H1 (cell line): ENCODE measurements at regions not wholly inside any gene's neighbourhood (a gene's known extent, or its start where the extent isn't known, plus 50 kb on each side); places are given as distances from the start of the nearest gene placed in this dataset.

Source experiments
- CTCF ChIA-PET: fragments of 300-600 bp; sonication (Branson Sonifier 250); formaldehyde crosslinking; loops from one replicate; lab custom pipeline; 2021; ENCODE audit not compliant: partially characterized antibody; lab: Charles Lee
- POLR2A ChIA-PET: fragments of 300-600 bp; sonication (Branson Sonifier 250); formaldehyde crosslinking; loops from one replicate; lab custom pipeline; 2021; ENCODE audit warnings: inconsistent platforms; ENCODE audit not compliant: partially characterized antibody; lab: Charles Lee
- DNase-seq, 2 experiments: peaks; one replicate each; pipeline versions ENCODE4 v3.0.0 to v3.0.0-alpha.2; 2010 to 2022; ENCODE audit warnings: low spot score in 2 of 2, low read depth in 1 of 2, mixed read lengths in 1 of 2
- FAIRE-seq: peaks from 2 replicates; lab custom pipeline; 2011; peaks lifted over from hg19 to GRCh38; lab: Jason Lieb, UNC
- H2AFZ ChIP-seq: 2 replicates; pipeline ENCODE4 v1.8.1; 2012; ENCODE audit warnings: low read length, inconsistent platforms
- H2AK5ac ChIP-seq: 2 replicates; pipeline ENCODE4 v1.6.1; 2013; ENCODE audit warnings: low read depth, low read length
- H2BK120ac ChIP-seq: replicated peaks from 2 replicates; pipeline ENCODE3; 2013; ENCODE audit warnings: low read depth, low read length, inconsistent platforms
- H2BK12ac ChIP-seq: 2 replicates; pipeline ENCODE4 v1.6.1; 2013; ENCODE audit warnings: low read depth, low read length
- H2BK15ac ChIP-seq: 2 replicates; pipeline ENCODE4 v1.6.1; 2013; ENCODE audit warnings: low read length
- H2BK20ac ChIP-seq: 2 replicates; pipeline ENCODE4 v1.6.1; 2013; ENCODE audit warnings: low read length
- H2BK5ac ChIP-seq: 2 replicates; pipeline ENCODE4 v1.6.1; 2013; ENCODE audit warnings: low read depth, low read length
- H3K14ac ChIP-seq: 2 replicates; pipeline ENCODE4 v1.6.1; 2013; ENCODE audit warnings: inconsistent platforms; ENCODE audit not compliant: insufficient read length
- H3K18ac ChIP-seq: 2 replicates; pipeline ENCODE4 v1.6.1; 2013; ENCODE audit warnings: low read length; ENCODE audit errors: extremely low read depth
- H3K23ac ChIP-seq: 2 replicates; pipeline ENCODE4 v1.6.1; 2013; ENCODE audit warnings: inconsistent platforms; ENCODE audit not compliant: insufficient read length
- H3K23me2 ChIP-seq: 2 replicates; pipeline ENCODE4 v1.6.1; 2013; ENCODE audit warnings: low read depth, low read length
- H3K27ac ChIP-seq: 2 replicates; pipeline ENCODE4 v1.6.1; 2011; ENCODE audit warnings: low read depth, low read length, inconsistent platforms
- H3K27me3 ChIP-seq, 4 experiments: replicated peaks in 1 of 4; 1 replicate in 1 of 4; 2 replicates in 3 of 4; pipeline versions ENCODE4 v1.6.1 to v1.8.1; 2011 to 2013; ENCODE audit warnings: low read length in 3 of 4, mild to moderate bottlenecking in 3 of 4, inconsistent platforms in 2 of 4, mixed read lengths in 2 of 4, moderate library complexity in 1 of 4; ENCODE audit not compliant: control insufficient read depth in 3 of 4, insufficient read depth in 3 of 4; ENCODE audit errors: extremely low read depth in 1 of 4
- H3K36me3 ChIP-seq, 4 experiments: 2 replicates each; pipeline versions ENCODE4 v1.6.1 to v1.8.1; 2011 to 2013; ENCODE audit warnings: mild to moderate bottlenecking in 4 of 4, low read length in 3 of 4, moderate library complexity in 2 of 4, control low read depth in 1 of 4, inconsistent platforms in 1 of 4; ENCODE audit not compliant: insufficient read depth in 4 of 4, control insufficient read depth in 2 of 4
- H3K4ac ChIP-seq: replicated peaks from 2 replicates; pipeline ENCODE3; 2013; ENCODE audit warnings: low read length, low read depth, mixed read lengths, inconsistent platforms; ENCODE audit not compliant: insufficient read length
- H3K4me1 ChIP-seq, 4 experiments: replicated peaks in 1 of 4; 1 replicate in 1 of 4; 2 replicates in 3 of 4; pipeline versions ENCODE4 v1.6.1 to v1.8.1; 2011 to 2013; ENCODE audit warnings: low read length in 3 of 4, inconsistent platforms in 2 of 4, mixed read lengths in 1 of 4; ENCODE audit not compliant: insufficient read depth in 4 of 4, control insufficient read depth in 3 of 4
- H3K4me2 ChIP-seq, 2 experiments: 2 replicates each; pipeline versions ENCODE4 v1.6.1 to v1.8.1; 2011 to 2013; ENCODE audit warnings: low read depth in 2 of 2, low read length in 2 of 2, control low read depth in 1 of 2, inconsistent platforms in 1 of 2, mild to moderate bottlenecking in 1 of 2; ENCODE audit not compliant: insufficient read depth in 1 of 2
- H3K4me3 ChIP-seq, 4 experiments: fragments of 200-600, 300-600 bp in 1 of 4; sonication (generic), shearing (Covaris generic), sonication (Bioruptor Twin) in 1 of 4; 2 replicates each; pipeline versions ENCODE4 v1.5.1 to v1.8.1; 2011 to 2016; ENCODE audit warnings: low read length in 4 of 4, low read depth in 3 of 4, control low read depth in 2 of 4, inconsistent platforms in 2 of 4, mild to moderate bottlenecking in 2 of 4, mixed read lengths in 1 of 4, moderate library complexity in 1 of 4; ENCODE audit not compliant: insufficient read depth in 2 of 4; ENCODE audit errors: extremely low read depth in 1 of 4
- H3K56ac ChIP-seq: replicated peaks from 2 replicates; pipeline ENCODE3; 2013; ENCODE audit warnings: low read depth, mild to moderate bottlenecking, mixed read lengths, low read length, inconsistent platforms; ENCODE audit not compliant: insufficient read length
- H3K79me1 ChIP-seq: 2 replicates; pipeline ENCODE4 v1.6.1; 2013; ENCODE audit warnings: low read depth, low read length, control low read depth
- H3K79me2 ChIP-seq, 2 experiments: 2 replicates each; pipeline versions ENCODE4 v1.6.1 to v1.8.1; 2012 to 2013; ENCODE audit warnings: low read length in 2 of 2, mild to moderate bottlenecking in 2 of 2, inconsistent platforms in 1 of 2; ENCODE audit not compliant: insufficient read depth in 2 of 2, control insufficient read depth in 1 of 2
- H3K9ac ChIP-seq, 4 experiments: replicated peaks in 1 of 4; 1 replicate in 1 of 4; 2 replicates in 3 of 4; pipeline versions ENCODE4 v1.6.1 to v1.8.1; 2011 to 2013; ENCODE audit warnings: low read depth in 3 of 4, low read length in 3 of 4, control low read depth in 2 of 4, mild to moderate bottlenecking in 2 of 4, moderate library complexity in 2 of 4, inconsistent platforms in 1 of 4; ENCODE audit errors: extremely low read depth in 1 of 4
- H3K9me3 ChIP-seq, 2 experiments: 2 replicates each; pipeline versions ENCODE4 v1.6.1 to v1.8.1; 2012 to 2013; ENCODE audit warnings: mild to moderate bottlenecking in 2 of 2, moderate library complexity in 2 of 2, control low read depth in 1 of 2, inconsistent platforms in 1 of 2, low read depth in 1 of 2, low read length in 1 of 2, mixed read lengths in 1 of 2; ENCODE audit not compliant: insufficient read depth in 2 of 2
- H4K20me1 ChIP-seq, 2 experiments: replicated peaks in 1 of 2; 2 replicates each; pipeline versions ENCODE3 to v1.8.1; 2011 to 2013; ENCODE audit warnings: inconsistent platforms in 2 of 2, low read length in 2 of 2, mild to moderate bottlenecking in 1 of 2; ENCODE audit not compliant: insufficient read depth in 2 of 2, control insufficient read depth in 1 of 2
- H4K5ac ChIP-seq: 2 replicates; pipeline ENCODE4 v1.6.1; 2013; ENCODE audit warnings: low read length, low read depth, mixed read lengths, inconsistent platforms; ENCODE audit not compliant: insufficient read length
- H4K8ac ChIP-seq: 2 replicates; pipeline ENCODE4 v1.8.0; 2013; ENCODE audit warnings: mild to moderate bottlenecking, moderate library complexity, low read length, inconsistent platforms; ENCODE audit not compliant: insufficient read depth; ENCODE audit errors: extremely low read depth
- H4K91ac ChIP-seq: replicated peaks from 2 replicates; pipeline ENCODE3; 2013; ENCODE audit warnings: low read length, mixed read lengths, inconsistent platforms; ENCODE audit not compliant: insufficient read length
- BRCA1 ChIP-seq: IDR thresholded peaks from 2 replicates; pipeline ENCODE4 v1.6.1; 2012; ENCODE audit warnings: low read depth, low read length, improper control_type of control experiment
- CHD1 ChIP-seq: IDR thresholded peaks from 2 replicates; pipeline ENCODE4 v1.6.1; 2012; ENCODE audit warnings: low read depth, low read length, improper control_type of control experiment
- JUND ChIP-seq: IDR thresholded peaks from 2 replicates; pipeline ENCODE4 v1.6.1; 2011; ENCODE audit warnings: mild to moderate bottlenecking, improper control_type of control experiment, low read length
- NRF1 ChIP-seq: IDR thresholded peaks from 2 replicates; pipeline ENCODE4 v1.6.1; 2011; ENCODE audit warnings: mild to moderate bottlenecking, low read depth, low read length, improper control_type of control experiment
- WGBS, 2 experiments: shearing (Covaris generic) in 1 of 2; methylation state at CpG; one replicate each; pipeline versions ENCODE4 v1.1.6 to v1.1.7; 2013 to 2015; ENCODE audit warnings: low lambda C conversion rate in 2 of 2, mixed read lengths in 2 of 2, inconsistent platforms in 1 of 2, low coverage in 1 of 2, missing lambda C conversion rate in 1 of 2; ENCODE audit not compliant: insufficient replicate concordance in 2 of 2, insufficient coverage in 1 of 2, insufficient read length in 1 of 2; ENCODE audit errors: extremely low coverage in 1 of 2, missing lambda C conversion rate in 1 of 2; 5-methylcytosine and 5-hydroxymethylcytosine counted together
- TF ChIP-seq, protein P1 (sequence below): IDR thresholded peaks from 2 replicates; pipeline ENCODE4 v1.6.1; 2012; ENCODE audit warnings: inconsistent platforms

DNA sequence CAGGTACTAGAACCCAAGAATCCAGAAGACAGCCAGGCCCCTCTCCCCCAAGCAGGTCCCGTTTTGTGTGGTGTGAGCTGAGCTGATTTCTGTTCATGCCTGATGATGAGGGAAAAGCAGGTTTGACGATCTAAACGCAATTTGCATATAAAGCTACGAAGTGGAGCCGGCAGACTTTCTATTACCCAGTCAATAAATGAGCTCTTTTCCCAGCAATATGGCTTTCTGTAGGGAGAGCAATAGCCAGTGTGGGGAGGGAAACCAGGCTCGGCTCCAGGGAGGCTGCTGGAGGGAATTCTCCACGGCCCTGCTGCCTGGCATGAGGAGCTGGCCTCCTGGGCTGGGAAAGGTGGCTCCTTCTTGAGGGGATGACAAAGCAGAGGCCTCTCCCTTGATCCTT is 140.7 kb upstream of the AJAP1 start:
- Histone ChIP-seq H3K27ac (no peak overlapping the region), H4K20me1 (no peaks in the 10 kb centered on the region), H2BK12ac (no peak overlapping the region), H3K4me2 (no peak overlapping the region), H2BK5ac (no peak overlapping the region), H3K23me2 (no peaks in the 10 kb centered on the region; the same call in 1 of the 2 replicates), H3K36me3 (no peaks in the 10 kb centered on the region), H3K4me1 (no peaks in the 10 kb centered on the region), H4K91ac (no peak overlapping the region), H2AK5ac (no peak overlapping the region), H3K79me1 (no peaks in the 10 kb centered on the region), H2BK120ac (no peak overlapping the region), H3K4ac (no peak overlapping the region), H2BK20ac (no peak overlapping the region), H3K18ac (no peak overlapping the region), H3K79me2 (no peaks in the 10 kb centered on the region), H3K14ac (no peak overlapping the region), H3K4me3 (no peak overlapping the region), H4K5ac (no peak overlapping the region), H3K9ac (no peak overlapping the region), H3K9me3 (peaks cover 7 to 45% of the 10 kb centered on the region in 2 experiments; a peak in 2 of 4 replicates), H4K8ac (no peak overlapping the region), H2AFZ (no peak overlapping the region), H3K23ac (no peak overlapping the region), H3K56ac (no peak overlapping the region), H3K27me3 (no peaks in the 10 kb centered on the region), H2BK15ac (no peak overlapping the region)
- CTCF ChIA-PET: no interaction called here
- 86% methylated on average over 7 of the region's 7 CpGs; no CpG with 5 or more reads in 1 of the 2 experiments for WGBS, 2 experiments
- no peak for DNase-seq
- POLR2A ChIA-PET: no interaction called here
- FAIRE-seq: no peak
- TF ChIP-seq JUND: no peak
- no peak for TF ChIP-seq BRCA1
- no peak for TF ChIP-seq NRF1
- TF ChIP-seq CHD1: no peak
- TF ChIP-seq, protein P1, sequence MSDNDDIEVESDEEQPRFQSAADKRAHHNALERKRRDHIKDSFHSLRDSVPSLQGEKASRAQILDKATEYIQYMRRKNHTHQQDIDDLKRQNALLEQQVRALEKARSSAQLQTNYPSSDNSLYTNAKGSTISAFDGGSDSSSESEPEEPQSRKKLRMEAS: no peak
